ENCODE measurements at regions not wholly inside any gene's neighbourhood (a gene's known extent, or its start where the extent isn't known, plus 50 kb on each side); places are given as distances from the start of the nearest gene placed in this dataset.

- no peaks in the 10 kb centered on the region for H3K27me3 ChIP-seq
- intact Hi-C loops (cut with DNase I): no loop called here
- no peak for TF ChIP-seq CTCF (IDR thresholded peaks at IDR 0.05)
Measured at GRCh38 chr2:173491418-173491817, 136.7 kb downstream of the CDCA7 start.

GRCh38 chr2:173493874-173494273 lies 139.2 kb downstream of the CDCA7 start:
- intact Hi-C loops (cut with DNase I): no loop called here
- DNase-seq (no peak), ATAC-seq (no peak)
- no peak overlapping the region for H3K27ac ChIP-seq
- H3K9me3 ChIP-seq: peaks cover 0 to 2% of the 10 kb centered on the region in 2 donors
- H3K27me3 ChIP-seq: no peaks in the 10 kb centered on the region
- H3K4me1 ChIP-seq: no peaks in the 10 kb centered on the region
- no peak for TF ChIP-seq CTCF (IDR thresholded peaks at IDR 0.05)
- no peak overlapping the region for H3K4me3 ChIP-seq
- H3K36me3 ChIP-seq: no peaks in the 10 kb centered on the region

More at GRCh38 chr2:173491418-173491817, 136.7 kb downstream of the CDCA7 start:
- no peak for ATAC-seq
- H3K4me3 ChIP-seq: no peak overlapping the region
- H3K36me3 ChIP-seq: no peaks in the 10 kb centered on the region
- no peaks in the 10 kb centered on the region for H3K9me3 ChIP-seq
- no peak overlapping the region for H3K27ac ChIP-seq
- no peaks in the 10 kb centered on the region for H3K4me1 ChIP-seq
- DNase-seq: no peak

- Histone ChIP-seq H3K4me3 (no peak overlapping the region), H3K9me3 (peaks cover 0 to 16% of the 10 kb centered on the region in 2 donors), H3K27ac (no peak overlapping the region), H3K27me3 (no peaks in the 10 kb centered on the region), H3K4me1 (no peaks in the 10 kb centered on the region), H3K36me3 (no peaks in the 10 kb centered on the region)
- ATAC-seq (no peak), DNase-seq (no peak)
- TF ChIP-seq CTCF (IDR thresholded peaks at IDR 0.05): no peak
- intact Hi-C loops (cut with DNase I): no loop called here
Measured at GRCh38 chr2:173496746-173497145, 142.1 kb downstream of the CDCA7 start.

GRCh38 chr2:173500953-173501352 lies 146.3 kb downstream of the CDCA7 start:
- intact Hi-C loops (cut with DNase I): no loop called here
- Histone ChIP-seq H3K27ac (no peak overlapping the region), H3K27me3 (peaks cover 0 to 6% of the 10 kb centered on the region in 2 donors), H3K36me3 (no peaks in the 10 kb centered on the region), H3K9me3 (peaks cover 0 to 18% of the 10 kb centered on the region in 2 donors), H3K4me1 (no peaks in the 10 kb centered on the region), H3K4me3 (no peak overlapping the region)
- TF ChIP-seq CTCF (IDR thresholded peaks at IDR 0.05): no peak
- DNase-seq (no peak), ATAC-seq (no peak)

- TF ChIP-seq CTCF (IDR thresholded peaks at IDR 0.05): no peak
- H3K27me3 ChIP-seq: peaks cover 0 to 6% of the 10 kb centered on the region in 2 donors
- H3K36me3 ChIP-seq: no peaks in the 10 kb centered on the region
- H3K4me3 ChIP-seq: no peak overlapping the region
- intact Hi-C loops (cut with DNase I): no loop called here
- ATAC-seq (no peak), DNase-seq (no peak)
- peaks cover 0 to 18% of the 10 kb centered on the region in 2 donors for H3K9me3 ChIP-seq
- H3K4me1 ChIP-seq: no peaks in the 10 kb centered on the region
- no peak overlapping the region for H3K27ac ChIP-seq
Measured at GRCh38 chr2:173502296-173502695, 147.6 kb downstream of the CDCA7 start.

All from left lung (tissue), 4 donors.